NCI-H526 treated with DMSO at 0.1 percent for 48 hours (cell line): ENCODE measurements at regions not wholly inside any gene's neighbourhood (a gene's known extent, or its start where the extent isn't known, plus 50 kb on each side); places are given as distances from the start of the nearest gene placed in this dataset.

Experiments used
- DNase-seq: peaks from one replicate; lab custom pipeline; 2025; lab: John Stamatoyannopoulos, UW

DNA sequence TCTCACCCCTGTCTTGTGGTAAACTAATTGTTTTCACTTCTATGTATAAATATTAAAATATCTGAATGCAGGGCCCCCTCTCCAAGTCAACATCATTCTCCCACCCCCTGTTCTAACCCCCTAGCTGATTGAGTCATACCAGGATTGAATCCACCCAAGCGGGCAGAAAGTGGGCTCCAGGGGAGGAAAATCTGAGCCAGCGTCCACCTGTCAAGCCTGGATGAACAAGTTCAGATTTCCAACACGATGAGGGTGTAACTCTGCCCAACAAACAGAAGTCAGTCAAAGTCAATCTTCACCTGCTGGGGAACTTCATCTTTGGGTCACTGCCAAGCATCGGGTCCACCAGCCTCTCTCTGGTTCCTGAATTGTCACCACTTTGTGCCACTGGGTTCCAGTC lies 162.9 kb upstream of the CELF2 start:
- DNase-seq, result no peak

DNA sequence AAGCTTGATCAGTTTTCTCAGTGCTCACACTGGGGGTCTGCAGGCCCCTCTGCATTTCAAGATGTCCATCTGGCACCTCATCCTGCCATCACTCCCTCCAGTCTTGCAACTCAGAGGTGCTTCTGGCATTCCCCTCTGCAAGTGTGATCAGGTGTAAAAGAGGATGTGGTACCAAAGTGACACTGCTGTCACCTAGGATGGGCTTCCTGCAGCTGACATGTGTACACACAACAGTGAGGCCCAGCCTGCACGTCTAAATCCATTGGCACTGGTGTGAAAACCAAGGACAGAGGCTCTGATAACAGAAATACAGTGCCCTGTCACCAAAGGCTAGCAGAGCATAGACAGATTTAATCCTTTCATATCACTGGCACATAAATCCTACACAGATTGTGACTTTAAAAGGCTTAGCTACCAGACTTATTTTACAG lies 162.5 kb upstream of the CELF2 start:
- DNase-seq, result no peak

DNA sequence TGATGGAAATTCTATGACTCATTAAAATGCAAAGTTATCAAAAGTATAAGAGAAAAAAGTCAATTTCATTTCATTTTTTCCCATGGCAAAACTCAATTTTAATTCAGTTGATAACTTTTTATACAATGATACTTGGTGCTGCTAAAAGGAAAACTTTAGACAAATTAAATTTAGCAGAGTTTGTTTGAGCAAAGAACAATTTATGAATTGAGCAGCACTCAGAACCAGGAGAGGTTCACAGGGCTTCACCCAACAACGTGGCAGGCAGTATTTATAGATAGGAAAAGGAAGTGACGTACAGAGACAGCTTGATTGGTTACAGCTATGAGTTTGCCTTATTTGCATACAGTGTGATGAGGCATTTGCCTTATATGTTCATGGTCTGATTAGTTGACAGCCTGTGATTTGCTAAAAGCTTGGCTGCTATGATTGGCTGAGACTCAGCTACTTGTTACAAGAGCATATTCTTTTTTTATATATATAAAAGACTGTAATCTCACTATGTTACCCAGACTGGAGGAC lies 157.2 kb upstream of the CELF2 start:
- DNase-seq, result no peak

DNA sequence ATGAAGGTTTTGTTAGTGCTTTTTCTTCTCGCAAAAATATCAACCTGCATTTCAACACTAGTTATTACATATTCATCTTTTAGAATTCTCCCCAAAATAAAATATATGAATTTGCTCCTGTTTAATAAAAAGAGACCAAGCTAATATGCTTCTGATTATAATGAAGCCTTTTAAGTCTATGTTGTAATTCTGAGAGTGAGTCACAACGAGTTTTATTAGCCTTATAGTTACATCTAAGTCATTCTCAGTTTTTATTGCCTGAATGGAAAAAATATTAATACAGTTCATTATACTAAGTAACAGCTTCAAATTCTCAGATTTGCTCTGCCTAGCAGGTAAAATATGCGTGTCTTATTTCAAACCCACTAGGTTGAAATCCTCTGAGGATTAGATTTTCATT lies 152.4 kb upstream of the CELF2 start:
- DNase-seq, result no peak

DNA sequence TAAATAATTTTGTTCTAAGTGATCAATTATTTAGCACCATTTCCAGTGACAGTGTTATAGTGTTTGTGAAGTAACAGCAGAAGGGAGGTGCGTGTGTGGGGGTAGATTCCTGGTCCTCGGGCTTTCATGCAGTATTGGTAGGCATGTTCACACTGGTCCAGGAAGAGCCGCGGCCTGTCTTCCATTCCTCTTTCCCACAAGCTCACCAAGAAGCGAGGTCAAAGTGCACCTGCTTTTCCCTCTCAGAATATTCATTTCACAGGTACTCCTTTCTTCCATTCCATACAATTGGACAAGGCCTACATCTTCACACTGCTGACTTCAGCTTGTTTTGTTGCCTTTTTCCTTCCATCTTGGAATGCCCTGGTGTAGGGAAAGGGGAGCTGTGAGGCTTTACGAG lies 151.8 kb upstream of the CELF2 start:
- no peak for DNase-seq

DNA sequence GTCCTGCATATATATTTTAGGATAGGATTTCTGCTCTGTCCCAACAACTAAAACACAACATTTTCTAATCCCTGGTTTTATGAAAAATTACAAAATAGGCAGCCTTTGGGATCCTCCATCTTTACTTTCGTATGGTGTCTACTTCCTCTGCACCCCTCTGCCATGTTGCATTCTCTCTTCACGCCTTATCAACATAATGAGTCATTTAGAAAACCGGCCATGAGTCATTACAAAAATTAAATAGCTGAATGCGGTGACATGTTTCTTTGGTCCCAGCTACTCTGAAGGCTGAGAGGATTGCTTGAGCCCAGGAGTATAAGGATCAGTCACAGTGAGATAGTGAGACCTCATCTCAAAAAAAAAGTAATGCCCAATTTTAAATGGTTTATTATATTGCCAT lies 148.1 kb upstream of the CELF2 start:
- no peak for DNase-seq

DNA sequence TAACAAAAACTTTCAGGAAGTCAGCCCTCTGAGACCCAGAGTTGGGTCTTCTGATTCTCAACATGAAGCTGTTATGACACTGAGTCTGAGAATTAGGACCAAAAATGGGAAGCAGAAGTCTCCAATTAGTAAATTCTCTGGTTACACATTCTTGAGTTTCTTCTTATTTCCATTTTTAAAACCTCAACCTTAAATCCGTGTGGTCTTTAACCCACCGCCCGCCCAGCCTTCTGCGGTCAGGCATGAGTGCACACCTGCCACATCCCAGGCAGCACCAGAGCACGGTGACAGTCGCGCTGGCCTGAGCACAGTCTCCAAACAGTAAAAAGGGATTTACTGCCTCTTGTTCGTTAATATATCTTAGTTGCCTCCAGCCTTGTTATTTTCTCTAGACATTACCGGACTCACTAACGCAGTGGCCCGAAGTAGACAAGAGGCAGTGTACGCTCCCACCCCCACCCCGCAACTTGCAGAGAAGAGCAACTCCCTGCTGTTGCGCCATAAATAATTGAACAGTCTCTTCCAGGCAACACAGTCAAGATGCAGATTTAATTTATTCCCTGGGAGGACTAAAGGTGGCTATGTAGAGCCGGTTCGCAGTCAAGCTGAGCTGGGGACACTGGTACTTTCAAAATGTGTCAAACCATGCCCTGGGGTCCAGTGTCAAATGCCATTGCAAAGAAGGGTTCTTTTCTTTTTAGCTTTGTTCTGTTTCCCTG lies 147.0 kb upstream of the CELF2 start:
- no peak for DNase-seq

DNA sequence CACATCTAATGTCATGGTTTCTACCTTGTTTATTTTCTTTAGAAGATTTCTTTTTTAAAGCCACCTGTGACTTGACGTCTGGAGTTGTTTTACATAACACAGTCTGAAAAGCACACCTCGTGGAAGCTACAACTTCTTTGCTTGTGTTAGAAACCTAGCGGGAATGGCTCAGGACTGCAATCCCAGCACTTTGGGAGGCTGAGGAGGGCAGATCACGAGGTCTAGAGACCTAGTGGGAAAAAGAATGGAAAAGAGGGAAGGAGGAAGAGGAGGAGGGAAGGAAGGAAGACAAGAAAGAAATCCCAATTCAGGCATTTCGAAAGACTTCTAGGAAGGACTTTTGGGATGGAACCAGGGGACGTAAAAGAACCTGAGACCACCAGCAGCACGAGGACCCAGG lies 146.3 kb upstream of the CELF2 start:
- no peak for DNase-seq

DNA sequence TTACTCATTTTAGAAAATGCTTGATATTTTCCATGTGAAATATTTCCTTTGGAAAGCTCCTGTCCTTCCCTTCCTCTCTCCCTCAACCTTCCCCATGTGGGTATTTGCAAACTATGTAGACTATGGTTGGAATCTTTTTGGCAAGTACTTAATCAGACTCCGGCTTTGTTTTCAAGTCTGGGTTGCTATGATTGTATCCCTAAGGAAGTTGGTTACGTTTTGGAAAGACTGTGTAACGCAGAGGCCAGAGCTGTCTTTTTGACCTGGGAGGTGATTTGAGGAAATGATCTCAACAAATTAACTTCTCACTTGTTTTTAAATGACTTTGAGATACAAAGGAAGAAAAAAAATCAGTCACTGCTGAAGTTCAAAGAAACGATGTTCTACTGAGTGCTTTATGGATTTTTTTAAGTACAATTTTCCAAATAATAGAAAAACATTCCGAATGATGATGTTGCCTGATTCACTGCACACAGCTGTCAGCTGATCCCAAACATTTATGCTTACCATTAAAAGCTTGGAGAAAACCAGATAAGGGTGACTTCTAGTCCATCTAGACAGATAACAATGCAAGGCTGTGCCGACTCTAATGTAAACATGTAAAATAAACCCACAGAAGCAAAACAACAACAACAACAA lies 145.5 kb upstream of the CELF2 start:
- DNase-seq, result no peak

DNA sequence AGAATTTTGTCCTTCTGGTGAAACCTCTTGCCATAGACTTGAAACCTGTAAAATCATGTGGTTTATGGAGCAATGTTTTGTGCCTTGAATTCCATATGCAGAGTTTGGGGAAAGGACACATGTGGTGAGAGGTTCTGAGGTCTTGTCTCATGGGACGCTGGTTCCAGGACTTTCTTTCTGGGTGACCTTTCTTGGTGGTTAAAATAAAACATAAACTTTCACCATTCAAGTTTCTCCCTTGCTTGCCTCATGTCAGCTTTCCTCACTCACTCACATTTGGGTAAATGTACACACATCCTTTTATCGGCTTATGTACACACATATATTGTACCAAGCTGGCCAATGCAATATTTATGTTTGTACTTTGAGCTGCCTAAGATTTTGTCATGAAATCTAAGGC lies 144.9 kb upstream of the CELF2 start:
- no peak for DNase-seq

DNA sequence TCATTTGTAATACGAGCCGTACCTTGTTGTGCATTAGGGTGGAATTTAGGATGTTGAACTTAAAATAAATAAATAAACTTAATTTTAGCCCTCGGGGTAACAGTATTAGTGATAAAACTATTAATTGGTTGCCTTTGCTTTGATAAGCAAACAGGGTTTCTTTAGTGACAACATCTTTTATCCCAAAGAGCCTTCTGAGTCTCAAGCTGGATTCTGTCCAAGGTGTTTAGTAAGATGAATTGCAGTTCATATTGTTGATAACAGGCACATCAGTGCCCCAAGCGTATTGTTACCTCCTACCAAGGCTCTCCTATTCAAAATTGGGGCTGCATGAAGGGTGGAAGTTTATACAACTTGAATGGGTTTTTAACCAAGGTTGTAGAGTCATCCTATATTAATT lies 144.4 kb upstream of the CELF2 start:
- no peak for DNase-seq

DNA sequence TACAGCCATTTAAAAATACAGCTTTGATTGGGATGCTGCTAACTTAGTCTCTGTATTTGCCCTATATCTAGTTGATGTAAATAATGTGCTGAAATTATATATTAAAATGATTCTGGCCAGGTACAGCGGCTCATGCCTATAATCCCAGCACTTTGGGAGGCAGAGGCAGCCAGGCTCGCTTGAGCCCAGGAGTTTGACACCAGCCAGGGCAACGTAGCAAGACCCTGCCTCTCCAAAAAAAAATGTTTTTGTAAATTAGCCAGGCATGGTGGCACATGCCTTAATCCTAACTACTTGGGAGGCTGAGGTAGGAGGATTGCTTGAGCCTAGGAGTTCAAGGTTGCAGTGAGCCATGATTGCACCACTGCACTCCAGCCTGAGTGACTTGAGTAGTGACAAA lies 143.8 kb upstream of the CELF2 start:
- DNase-seq, result no peak

DNA sequence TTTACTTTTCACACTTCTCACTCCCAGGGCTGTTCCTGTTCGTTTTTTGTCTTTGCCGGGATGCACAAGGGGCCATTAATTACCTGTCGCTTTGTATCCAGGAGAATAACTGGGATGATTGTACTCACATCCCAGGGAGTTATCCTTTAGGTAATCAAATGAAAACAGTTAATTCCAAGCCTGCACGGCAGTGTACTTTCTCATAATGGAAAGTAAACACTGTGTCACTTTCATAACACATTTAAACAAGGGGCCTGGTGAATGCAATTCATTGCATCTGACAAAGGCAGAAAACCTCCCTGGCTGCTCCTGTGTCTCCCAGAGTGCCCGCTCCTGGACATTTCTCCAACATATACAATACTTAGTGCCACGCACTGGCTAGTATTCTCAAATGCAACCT lies 138.7 kb upstream of the CELF2 start:
- DNase-seq, result no peak

DNA sequence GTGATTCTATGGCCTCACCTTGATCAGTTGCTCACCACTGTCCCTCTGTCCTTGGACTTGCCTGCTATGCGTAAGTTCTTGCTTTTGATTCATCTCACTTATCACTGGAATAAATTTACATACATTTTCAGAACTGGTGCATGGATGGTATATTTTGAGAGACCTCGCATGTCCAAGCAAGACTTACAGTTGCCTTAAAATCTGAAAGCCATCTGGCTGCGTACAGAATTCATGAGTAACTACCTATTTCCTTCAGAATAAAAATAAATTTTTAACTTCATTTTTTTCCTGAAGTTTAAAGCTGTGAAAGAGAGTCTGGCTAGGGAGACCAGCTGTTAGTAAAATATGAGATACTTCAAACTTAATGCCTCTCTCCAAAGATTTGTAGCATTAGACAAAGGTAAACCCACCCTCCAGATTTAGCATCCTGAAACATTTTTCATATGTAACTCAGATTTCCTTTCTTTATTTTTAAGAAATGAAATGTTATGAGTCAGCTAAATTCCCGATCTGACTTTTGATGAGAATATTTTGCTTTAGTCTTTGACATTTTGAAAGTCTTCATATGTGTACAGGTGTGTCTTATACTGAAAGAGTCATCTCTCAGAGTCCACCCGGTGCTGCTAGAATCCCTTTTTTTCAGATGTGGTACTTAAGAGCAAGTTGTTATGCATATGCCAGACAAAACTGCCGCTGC lies 136.4 kb upstream of the CELF2 start:
- DNase-seq, result no peak

DNA sequence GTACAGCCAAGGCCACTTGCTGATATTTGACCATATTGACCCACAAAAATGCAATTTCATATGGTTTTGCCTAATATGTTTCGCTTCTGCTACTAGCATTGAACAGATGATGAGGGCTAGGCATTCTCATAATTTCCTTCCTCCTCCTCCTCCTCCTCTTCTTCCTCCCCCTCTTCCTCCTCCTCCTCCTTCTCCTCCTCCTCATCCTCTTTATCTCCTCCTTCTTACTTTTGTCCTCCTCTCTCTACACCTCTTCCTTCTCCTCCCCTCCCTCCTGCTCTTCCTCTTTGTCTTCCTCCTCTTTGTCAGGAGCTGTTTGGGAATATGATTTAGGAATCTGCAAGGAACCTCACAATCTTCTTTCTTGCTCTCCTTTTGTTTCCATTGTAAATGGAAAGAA lies 133.9 kb upstream of the CELF2 start:
- no peak for DNase-seq

DNA sequence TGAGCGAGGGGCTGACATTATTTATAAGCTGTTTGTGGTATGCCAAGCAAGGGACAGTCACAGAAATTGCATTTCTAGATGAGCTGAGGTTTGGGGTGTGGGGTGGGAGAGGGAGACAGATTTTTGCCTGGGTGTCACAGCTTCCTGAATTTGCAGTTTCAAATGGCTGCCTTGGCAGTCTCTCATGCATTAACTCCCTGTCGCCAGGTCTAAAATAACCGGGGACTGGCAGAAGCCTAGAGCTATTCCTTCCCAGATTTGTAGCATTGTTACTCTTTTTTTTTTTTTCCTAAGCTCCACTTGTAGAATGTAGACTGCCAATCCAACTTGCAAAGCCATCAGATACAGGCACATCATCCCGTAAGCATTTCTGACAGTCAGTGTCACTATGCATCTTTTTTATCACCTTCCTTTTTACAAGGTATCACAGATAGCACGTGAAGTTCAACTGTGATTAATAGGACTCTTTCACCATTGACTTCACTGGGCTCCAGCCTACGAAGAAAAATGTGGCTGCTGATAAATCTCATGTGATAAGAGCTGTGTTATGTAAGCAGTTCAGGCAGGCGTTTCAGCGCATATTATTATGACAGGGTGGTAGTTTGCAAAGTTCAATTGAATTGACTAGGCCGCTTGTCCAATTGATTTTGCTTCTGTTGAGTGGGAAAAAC lies 130.7 kb upstream of the CELF2 start:
- DNase-seq, result no peak

DNA sequence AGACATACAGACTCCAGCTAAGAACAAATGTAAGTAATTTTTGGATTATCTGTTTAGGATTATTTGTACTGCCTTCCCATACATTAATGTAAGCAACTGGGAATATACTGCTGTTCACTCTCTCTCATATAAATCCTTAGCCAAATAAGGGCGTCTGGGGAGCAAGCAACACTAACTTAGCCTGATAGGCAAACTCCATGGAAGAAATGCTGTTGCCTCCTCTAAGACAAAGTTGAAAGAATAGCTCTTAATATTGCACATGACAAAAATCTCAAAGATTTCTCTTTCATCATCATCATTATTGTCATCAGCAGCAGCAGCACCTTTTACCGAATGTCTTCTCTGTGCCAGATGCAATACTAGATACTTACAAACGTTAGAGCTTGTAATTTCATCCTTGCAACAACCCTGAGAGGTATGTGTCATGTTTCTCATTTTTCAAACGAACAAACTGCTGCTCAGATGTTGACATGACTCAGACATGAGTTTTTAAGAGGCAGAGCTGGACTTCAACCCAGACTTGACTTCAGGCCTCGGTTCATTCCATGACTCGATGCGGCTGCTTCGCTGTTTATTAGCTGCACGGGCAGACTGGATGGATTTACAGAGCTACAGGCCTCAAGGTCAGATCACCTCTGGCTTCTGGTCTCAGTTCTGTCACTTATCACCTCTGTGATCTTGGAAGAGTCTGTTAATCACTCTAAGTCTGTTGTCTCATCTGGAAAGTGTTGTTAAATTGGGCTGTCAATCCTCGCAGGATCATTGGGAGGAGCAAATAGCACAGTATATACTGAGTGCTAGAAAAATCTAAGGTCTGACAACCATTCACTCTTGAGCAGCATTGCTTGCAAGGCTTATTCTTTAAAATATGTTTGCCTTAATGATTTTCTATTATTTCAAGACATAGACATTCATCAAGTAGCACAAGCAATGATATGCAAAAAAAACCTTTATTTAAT lies 126.3 kb upstream of the CELF2 start:
- DNase-seq, result no peak

DNA sequence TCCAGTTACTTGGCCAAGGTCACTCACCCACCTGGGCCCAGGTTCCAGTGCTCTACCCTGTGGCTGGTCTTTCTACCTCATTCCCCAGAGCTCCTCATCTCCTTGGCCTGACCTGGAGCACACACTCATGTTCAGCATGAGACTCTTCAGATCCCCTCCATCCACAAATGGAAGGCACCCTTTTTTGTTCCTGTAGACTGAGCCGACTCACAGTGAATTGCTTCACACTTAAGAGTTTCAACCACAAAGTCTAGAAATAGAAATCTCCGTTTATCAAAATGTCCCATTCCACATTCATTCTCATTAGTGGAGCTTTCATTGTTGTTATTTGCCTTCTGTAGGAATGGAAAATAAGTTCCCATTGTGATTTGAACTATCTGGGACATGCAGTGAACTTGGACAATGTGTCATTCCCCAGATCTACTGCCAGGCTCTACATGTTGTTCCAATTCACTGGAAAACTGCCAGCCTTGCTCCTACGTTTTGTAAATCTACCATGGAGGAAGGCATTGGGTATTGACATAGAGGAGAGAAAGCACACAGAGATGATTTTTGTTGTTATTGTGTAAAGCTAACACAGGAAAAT lies 125.3 kb upstream of the CELF2 start:
- DNase-seq, result no peak

DNA sequence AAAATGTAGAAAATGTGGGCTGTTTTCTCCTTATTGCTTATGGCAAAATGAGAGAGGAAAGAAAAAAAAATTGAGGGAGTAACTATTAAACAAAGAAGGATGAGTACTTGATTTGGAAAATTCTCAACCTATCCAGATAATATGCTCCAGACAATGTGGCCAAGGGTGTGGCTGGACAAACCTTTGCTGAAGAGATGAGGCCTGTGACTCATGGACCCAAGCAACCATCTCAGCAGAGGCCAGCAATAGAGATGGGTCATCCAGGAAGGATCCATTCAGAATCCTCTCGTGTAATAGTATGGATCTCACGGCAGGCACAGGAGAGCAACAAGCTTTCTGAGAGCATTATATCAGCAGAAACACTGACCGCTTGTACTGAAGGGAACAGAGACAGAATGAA lies 120.3 kb upstream of the CELF2 start:
- DNase-seq, result no peak

DNA sequence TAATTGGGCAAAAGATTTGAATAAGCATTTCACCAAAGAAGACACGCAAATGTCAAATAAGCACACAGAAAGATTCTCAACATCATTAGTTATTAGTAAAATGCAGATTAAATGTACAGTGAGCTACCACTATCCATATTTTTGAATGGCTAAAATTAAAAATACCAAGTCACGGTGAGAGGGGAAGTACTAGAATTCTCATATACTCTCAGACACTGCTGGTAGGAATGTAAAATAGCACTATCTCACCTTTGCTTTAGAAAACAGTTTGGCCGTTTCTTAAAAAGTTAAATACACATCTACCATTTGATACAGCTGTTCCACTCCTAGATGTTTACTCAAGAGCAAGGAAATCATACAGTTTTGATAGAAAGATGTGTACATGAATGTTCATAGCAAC lies 115.8 kb upstream of the CELF2 start:
- DNase-seq, result no peak

DNA sequence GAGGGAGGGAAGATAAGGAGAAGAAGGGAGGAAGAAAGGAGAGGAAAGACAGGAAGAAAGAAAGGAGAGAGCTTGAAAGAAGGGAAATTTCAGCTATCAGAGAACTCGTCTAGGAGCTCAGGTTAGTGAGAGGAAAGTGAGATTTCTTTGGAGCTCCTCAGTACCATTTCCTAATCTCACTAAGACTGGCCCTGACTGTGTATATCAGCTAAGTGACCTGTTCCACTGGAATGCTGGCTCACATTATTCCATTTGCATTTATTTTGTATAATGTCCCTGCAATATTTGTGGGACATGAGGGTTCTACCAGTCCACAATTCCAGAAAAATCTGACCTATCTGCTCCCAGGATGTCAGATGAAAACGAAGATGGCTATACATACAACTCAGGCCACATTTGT lies 114.7 kb upstream of the CELF2 start:
- no peak for DNase-seq
